RWPE2 (cell line): ENCODE measurements at regions not wholly inside any gene's neighbourhood (a gene's known extent, or its start where the extent isn't known, plus 50 kb on each side); places are given as distances from the start of the nearest gene placed in this dataset.

ENCODE experiments used
- ATAC-seq: fragments of 200-7000 bp; cut with Tn5 transposase; 3 replicates; pipeline ENCODE4 v1.9.1; 2021; ENCODE audit warnings: low read depth
- DNase-seq: peaks from one replicate; pipeline ENCODE4 v3.0.0-alpha.2; 2020; ENCODE audit warnings: low spot score
- H3K27ac ChIP-seq: fragments of 450-650 bp; 2 replicates; pipeline ENCODE4 v1.5.1; 2017; ENCODE audit warnings: mild to moderate bottlenecking; ENCODE audit not compliant: poor library complexity, severe bottlenecking
- H3K27me3 ChIP-seq: fragments of 250-450 bp; sonication (Bioruptor Pico); 2 replicates; pipeline ENCODE4 v1.5.1; 2021; ENCODE audit warnings: mild to moderate bottlenecking, moderate library complexity; ENCODE audit not compliant: insufficient read depth, poor library complexity, severe bottlenecking
- H3K36me3 ChIP-seq: fragments of 250-450 bp; sonication (Bioruptor Pico); 2 replicates; pipeline ENCODE4 v1.5.1; 2020; ENCODE audit warnings: low read depth, mild to moderate bottlenecking, moderate library complexity
- H3K4me1 ChIP-seq: fragments of 250-450 bp; sonication (Bioruptor Pico); 2 replicates; pipeline ENCODE4 v1.5.1; 2021; ENCODE audit warnings: mild to moderate bottlenecking, moderate library complexity; ENCODE audit not compliant: insufficient read depth, poor library complexity, severe bottlenecking
- H3K4me3 ChIP-seq: fragments of 250-450 bp; sonication (Bioruptor Pico); 2 replicates; pipeline ENCODE4 v1.5.1; 2021; ENCODE audit warnings: mild to moderate bottlenecking, moderate library complexity; ENCODE audit not compliant: severe bottlenecking
- H3K9me3 ChIP-seq: fragments of 250-450 bp; sonication (Bioruptor Pico); 2 replicates; pipeline ENCODE4 v1.5.1; 2021; ENCODE audit warnings: mild to moderate bottlenecking, moderate library complexity; ENCODE audit not compliant: severe bottlenecking
- TF ChIP-seq, protein P1 (sequence below): fragments of 450-650 bp; IDR thresholded peaks from one replicate; pipeline ENCODE4 v1.5.1; 2017; ENCODE audit warnings: mild to moderate bottlenecking, moderate library complexity; ENCODE audit not compliant: poor library complexity, severe bottlenecking

DNA sequence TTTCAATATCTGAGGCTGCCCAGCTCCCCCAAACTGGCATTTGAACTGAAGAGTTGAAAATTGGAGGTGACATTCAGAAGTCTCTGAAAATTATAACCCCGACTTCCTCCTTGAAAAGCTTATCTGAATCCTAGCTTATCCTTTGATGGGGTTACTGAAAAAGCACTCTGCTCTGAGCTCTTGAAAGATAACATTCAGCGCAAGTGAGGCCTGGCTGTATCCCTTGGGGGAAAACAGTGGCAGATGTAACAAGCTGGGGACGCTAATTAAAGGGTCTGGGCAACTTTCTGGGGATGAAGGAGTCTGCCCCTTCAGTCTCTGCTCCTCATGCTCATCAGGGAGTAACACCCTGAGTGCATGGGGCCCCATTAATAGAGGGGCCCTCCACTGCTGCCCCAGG lies 402.0 kb upstream of the CADM1 start:
- H3K36me3 ChIP-seq, result no peaks in the 10 kb centered on the region
- TF ChIP-seq, protein P1, sequence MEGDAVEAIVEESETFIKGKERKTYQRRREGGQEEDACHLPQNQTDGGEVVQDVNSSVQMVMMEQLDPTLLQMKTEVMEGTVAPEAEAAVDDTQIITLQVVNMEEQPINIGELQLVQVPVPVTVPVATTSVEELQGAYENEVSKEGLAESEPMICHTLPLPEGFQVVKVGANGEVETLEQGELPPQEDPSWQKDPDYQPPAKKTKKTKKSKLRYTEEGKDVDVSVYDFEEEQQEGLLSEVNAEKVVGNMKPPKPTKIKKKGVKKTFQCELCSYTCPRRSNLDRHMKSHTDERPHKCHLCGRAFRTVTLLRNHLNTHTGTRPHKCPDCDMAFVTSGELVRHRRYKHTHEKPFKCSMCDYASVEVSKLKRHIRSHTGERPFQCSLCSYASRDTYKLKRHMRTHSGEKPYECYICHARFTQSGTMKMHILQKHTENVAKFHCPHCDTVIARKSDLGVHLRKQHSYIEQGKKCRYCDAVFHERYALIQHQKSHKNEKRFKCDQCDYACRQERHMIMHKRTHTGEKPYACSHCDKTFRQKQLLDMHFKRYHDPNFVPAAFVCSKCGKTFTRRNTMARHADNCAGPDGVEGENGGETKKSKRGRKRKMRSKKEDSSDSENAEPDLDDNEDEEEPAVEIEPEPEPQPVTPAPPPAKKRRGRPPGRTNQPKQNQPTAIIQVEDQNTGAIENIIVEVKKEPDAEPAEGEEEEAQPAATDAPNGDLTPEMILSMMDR, result no peak
- no peak overlapping the region for H3K27ac ChIP-seq
- no peak for DNase-seq
- ATAC-seq, result no peak
- no peaks in the 10 kb centered on the region for H3K4me1 ChIP-seq
- H3K9me3 ChIP-seq, result no peaks in the 10 kb centered on the region
- no peak overlapping the region for H3K4me3 ChIP-seq
- no peaks in the 10 kb centered on the region for H3K27me3 ChIP-seq

DNA sequence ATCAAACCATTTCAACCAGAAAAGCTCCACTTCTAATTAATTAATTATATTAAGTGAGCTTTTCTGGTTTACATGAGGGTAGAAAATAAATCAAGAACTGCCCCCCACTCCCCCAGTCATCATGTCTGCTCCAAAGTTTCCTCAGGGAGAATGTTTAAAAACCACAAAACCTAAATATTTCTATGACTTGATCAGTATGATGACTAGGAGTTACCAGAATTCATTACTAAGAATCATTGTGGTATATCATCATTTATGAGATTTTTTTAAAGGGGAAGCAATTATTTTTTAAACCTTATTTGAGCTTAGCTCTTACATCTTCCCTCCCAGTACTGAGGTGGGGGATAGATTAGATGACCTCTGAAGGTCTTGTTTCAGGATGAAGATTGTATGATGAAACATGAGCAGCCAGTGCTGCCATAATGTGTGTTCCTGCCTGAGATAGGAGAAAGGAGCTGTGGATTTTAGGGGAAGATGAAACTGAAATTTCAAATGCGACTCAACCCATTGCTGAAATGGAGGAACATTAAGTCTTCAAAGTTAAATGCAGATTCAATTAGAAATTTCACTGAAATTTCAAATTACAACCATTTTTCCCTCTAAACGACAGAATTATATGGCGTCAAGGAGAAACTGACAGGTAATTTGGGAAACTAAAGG lies 401.3 kb upstream of the CADM1 start:
- Histone ChIP-seq H3K4me3 (no peak overlapping the region), H3K9me3 (no peaks in the 10 kb centered on the region), H3K36me3 (no peaks in the 10 kb centered on the region), H3K4me1 (no peaks in the 10 kb centered on the region), H3K27ac (no peak overlapping the region), H3K27me3 (no peaks in the 10 kb centered on the region)
- no peak for DNase-seq
- ATAC-seq, result no peak
- TF ChIP-seq, protein P1, result no peak

DNA sequence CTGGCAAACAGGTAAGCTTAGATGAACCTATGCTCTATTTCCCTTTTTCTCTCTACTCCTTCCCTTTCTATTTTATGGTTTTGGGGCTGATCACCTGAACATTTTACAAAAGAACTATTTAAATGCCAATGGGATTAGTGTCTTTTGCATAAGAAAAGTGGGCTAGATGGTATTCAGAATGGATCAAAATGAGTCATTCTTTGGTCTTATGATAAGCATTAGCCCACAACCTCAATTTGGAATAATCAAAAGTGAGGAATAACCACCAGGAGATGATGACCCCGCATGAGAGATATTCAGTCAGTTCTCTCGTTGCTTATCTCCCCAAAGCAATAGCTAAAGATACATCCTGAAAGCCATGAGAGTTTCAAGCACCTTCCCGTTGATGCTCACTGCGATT lies 399.0 kb upstream of the CADM1 start:
- no peaks in the 10 kb centered on the region for H3K9me3 ChIP-seq
- ATAC-seq, result no peak
- H3K27me3 ChIP-seq, result no peaks in the 10 kb centered on the region
- H3K36me3 ChIP-seq, result no peaks in the 10 kb centered on the region
- no peak overlapping the region for H3K27ac ChIP-seq
- TF ChIP-seq, protein P1, result no peak
- DNase-seq, result no peak
- no peak overlapping the region for H3K4me3 ChIP-seq
- no peaks in the 10 kb centered on the region for H3K4me1 ChIP-seq

DNA sequence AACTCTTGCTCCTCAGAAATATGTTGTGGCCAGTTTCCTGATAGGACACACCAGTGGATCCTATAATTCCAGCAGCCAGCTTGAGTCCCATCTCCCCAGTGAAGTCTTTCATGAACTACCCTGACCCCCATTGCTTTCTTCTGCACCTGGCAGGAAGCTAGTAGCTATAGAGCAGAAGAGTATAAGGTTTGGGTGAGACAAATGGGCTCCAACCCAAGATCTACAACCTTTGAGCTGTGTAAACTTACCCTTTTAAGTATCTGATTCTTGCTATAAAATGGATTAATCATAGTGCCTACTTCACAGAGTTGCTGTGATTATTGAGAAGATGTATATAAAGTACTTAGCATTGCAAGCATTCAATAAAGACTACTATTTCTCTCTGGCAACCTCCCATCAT lies 396.9 kb upstream of the CADM1 start:
- ATAC-seq, result no peak
- no peaks in the 10 kb centered on the region for H3K9me3 ChIP-seq
- no peaks in the 10 kb centered on the region for H3K36me3 ChIP-seq
- H3K27me3 ChIP-seq, result no peaks in the 10 kb centered on the region
- no peak overlapping the region for H3K27ac ChIP-seq
- no peak for DNase-seq
- no peak overlapping the region for H3K4me3 ChIP-seq
- H3K4me1 ChIP-seq, result no peaks in the 10 kb centered on the region
- TF ChIP-seq, protein P1, result no peak

DNA sequence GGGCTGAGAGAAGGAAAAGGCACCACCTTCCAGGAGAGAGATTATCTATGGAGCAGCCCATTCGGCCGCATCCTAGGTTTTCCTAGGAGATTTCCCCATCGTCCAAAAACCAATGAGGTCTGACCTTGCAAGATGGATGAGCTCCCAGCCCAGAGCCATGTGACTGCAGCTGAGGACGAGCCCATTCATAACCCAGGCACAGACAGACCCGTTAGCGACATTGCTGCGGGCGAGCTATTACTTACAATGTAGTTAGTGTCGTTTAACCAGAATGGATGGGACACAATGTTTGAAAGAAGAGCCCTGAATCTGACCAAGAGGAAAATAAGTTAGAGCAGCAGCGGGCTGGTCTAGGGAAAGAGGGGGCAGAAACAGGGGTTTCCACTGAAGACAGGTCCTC lies 395.9 kb upstream of the CADM1 start:
- Histone ChIP-seq H3K27me3 (no peaks in the 10 kb centered on the region), H3K4me1 (no peaks in the 10 kb centered on the region), H3K4me3 (no peak overlapping the region), H3K27ac (no peak overlapping the region), H3K9me3 (no peaks in the 10 kb centered on the region), H3K36me3 (no peaks in the 10 kb centered on the region)
- TF ChIP-seq, protein P1, result no peak
- DNase-seq (no peak), ATAC-seq (no peak)
